GM12874 (cell line): ENCODE measurements at regions not wholly inside any gene's neighbourhood (a gene's known extent, or its start where the extent isn't known, plus 50 kb on each side); places are given as distances from the start of the nearest gene placed in this dataset.

Experiments
- CTCF ChIP-seq: IDR thresholded peaks from 2 replicates; pipeline ENCODE4 v1.5.1; 2011; ENCODE audit warnings: low read depth, mild to moderate bottlenecking, control low read depth, low read length, moderate library complexity; ENCODE audit not compliant: insufficient read depth

- TF ChIP-seq CTCF: no peak
Observed at GRCh38 chrX:22712942-22713341, 286.8 kb upstream of the DDX53 start.

DNA sequence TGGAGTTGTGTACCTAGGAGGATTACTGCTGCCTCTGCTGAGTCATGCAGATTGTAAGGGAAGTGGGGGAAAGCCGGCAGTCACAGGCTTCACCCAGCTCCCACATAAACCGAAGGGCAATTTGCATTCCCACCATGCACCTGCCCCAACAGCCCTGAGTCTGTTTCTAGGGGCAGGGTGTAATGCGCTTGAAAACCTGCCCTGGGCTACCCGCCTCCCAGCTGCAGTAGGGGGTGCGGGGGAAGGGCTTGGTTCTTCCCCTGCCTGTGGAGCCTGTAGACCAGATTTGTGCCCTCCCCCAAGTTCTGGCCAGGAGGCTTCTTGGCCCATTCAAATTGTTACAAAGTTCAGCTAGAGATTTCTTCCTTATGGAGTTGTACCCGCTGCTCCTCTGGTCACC lies 269.2 kb upstream of the DDX53 start:
- no peak for TF ChIP-seq CTCF

DNA sequence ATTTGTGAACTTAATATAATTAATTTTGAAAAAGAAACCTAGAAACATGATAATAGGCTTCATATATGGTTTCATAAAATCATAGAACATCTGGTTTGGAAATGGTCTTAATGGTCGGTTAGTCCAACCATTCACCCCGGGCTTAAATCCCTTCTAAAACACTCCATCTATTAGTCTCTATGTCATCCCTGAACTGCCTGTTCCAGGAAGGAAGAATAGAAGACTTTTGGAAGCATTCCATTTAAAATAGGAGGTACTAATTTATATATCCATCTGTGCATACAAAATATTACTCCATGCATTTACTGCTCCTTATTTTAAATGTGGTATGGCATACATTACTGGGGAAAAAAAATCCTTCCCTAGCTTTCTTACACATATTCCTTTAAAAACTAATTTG lies 262.2 kb upstream of the DDX53 start:
- no peak for TF ChIP-seq CTCF

DNA sequence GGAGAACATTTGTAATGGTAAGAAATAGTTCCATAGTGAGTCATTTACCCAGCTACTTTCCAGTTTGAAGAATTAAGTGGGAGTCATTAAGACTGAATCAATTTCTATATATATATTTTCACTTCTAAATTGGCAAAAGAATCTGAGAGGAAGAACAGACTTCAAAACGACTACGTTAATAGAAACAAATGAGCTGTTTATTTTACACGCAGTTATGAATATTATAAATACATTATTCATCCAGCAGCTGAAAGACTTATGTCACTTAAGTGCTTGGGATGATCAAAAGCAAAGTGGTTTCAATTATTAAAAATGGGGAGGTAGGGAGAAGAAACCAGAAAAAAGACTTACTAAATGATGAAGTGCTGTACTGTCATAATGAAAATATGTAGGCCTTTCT lies 260.5 kb upstream of the DDX53 start:
- no peak for TF ChIP-seq CTCF

GRCh38 chrX:22740836-22741235 lies 258.9 kb upstream of the DDX53 start:
- TF ChIP-seq CTCF: no peak

GRCh38 chrX:22742174-22742573 lies 257.6 kb upstream of the DDX53 start:
- no peak for TF ChIP-seq CTCF

DNA sequence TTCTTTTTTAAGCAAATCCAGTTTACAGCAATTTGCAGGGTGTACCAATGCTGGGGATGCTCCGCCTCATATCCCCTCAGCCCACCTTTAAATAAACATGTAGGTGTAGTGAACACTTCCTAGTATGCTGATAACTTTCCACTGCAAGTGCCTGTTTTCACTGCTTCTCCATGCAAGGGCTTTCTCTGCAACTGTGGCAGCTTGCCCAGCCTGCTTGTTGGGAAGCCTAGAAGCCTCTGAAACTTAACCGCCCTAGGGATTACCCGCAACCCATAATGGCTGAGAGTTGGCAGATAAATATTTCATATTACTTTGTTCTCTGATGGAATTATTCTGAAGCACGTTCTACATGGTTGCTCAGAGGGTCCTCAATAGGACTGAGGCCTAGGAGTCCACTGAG lies 253.7 kb upstream of the DDX53 start:
- no peak for TF ChIP-seq CTCF
